Liver (tissue), 8 donors: ENCODE measurements at regions not wholly inside any gene's neighbourhood (a gene's known extent, or its start where the extent isn't known, plus 50 kb on each side); places are given as distances from the start of the nearest gene placed in this dataset.

ENCODE experiments used
- DNase-seq: peaks from one replicate; pipeline ENCODE4 v3.0.0-alpha.2; 2017; ENCODE audit warnings: low spot score
- H3K27ac ChIP-seq, 2 donors: one replicate each; pipeline ENCODE4 v1.7.0; 2013; ENCODE audit warnings: inconsistent platforms in 2 of 2, low read length in 2 of 2, control low read depth in 1 of 2, low read depth in 1 of 2, mild to moderate bottlenecking in 1 of 2
- H3K27me3 ChIP-seq, 4 donors: one replicate each; pipeline versions ENCODE4 v1.6.1 to v1.7.0; 2013; ENCODE audit warnings: low read length in 3 of 4, inconsistent platforms in 1 of 4, mild to moderate bottlenecking in 1 of 4, moderate library complexity in 1 of 4; ENCODE audit not compliant: control insufficient read depth in 4 of 4, insufficient read depth in 4 of 4
- H3K36me3 ChIP-seq, 4 donors: one replicate each; pipeline versions ENCODE4 v1.6.1 to v1.7.0; 2013; ENCODE audit warnings: low read length in 3 of 4, mild to moderate bottlenecking in 3 of 4, low read depth in 1 of 4, moderate library complexity in 1 of 4; ENCODE audit not compliant: control insufficient read depth in 4 of 4, insufficient read depth in 3 of 4
- H3K4me1 ChIP-seq, 4 donors: one replicate each; pipeline versions ENCODE4 v1.6.1 to v1.7.0; 2013; ENCODE audit warnings: low read length in 3 of 4, mild to moderate bottlenecking in 3 of 4, moderate library complexity in 1 of 4; ENCODE audit not compliant: control insufficient read depth in 4 of 4, insufficient read depth in 4 of 4
- H3K4me3 ChIP-seq, 3 donors: one replicate each; pipeline versions ENCODE4 v1.6.1 to v1.7.0; 2013; ENCODE audit warnings: low read length in 3 of 3, control low read depth in 1 of 3, low read depth in 1 of 3, mild to moderate bottlenecking in 1 of 3
- H3K9ac ChIP-seq, 2 donors: one replicate each; pipeline ENCODE4 v1.7.0; 2013; ENCODE audit warnings: low read length in 2 of 2, mild to moderate bottlenecking in 2 of 2, moderate library complexity in 2 of 2, control low read depth in 1 of 2, low read depth in 1 of 2
- H3K9me3 ChIP-seq, 4 donors: one replicate each; pipeline versions ENCODE4 v1.6.1 to v1.7.0; 2013; ENCODE audit warnings: low read length in 3 of 4; ENCODE audit not compliant: control insufficient read depth in 4 of 4
- CTCF ChIP-seq: fragments of 150-350 bp; IDR thresholded peaks from 2 replicates; pipeline ENCODE4 v1.5.1; 2017; ENCODE audit warnings: improper control_type of control experiment, low read depth, low read length; ENCODE audit not compliant: missing input control
- EGR1 ChIP-seq, 2 donors: IDR thresholded peaks; 2 replicates each; pipeline ENCODE4 v1.6.1; 2016 to 2018; ENCODE audit warnings: antibody characterized with exemption in 2 of 2, low read depth in 2 of 2
- FOXA1 ChIP-seq: IDR thresholded peaks from 2 replicates; pipeline ENCODE4 v1.6.1; 2016; ENCODE audit warnings: antibody characterized with exemption
- FOXA2 ChIP-seq: IDR thresholded peaks from 2 replicates; pipeline ENCODE4 v1.6.1; 2016; ENCODE audit warnings: antibody characterized with exemption
- GABPA ChIP-seq, 2 donors: IDR thresholded peaks in 1 of 2; conservative IDR thresholded peaks in 1 of 2; 2 replicates each; pipeline ENCODE4 v1.6.1; 2016; ENCODE audit warnings: antibody characterized with exemption in 2 of 2, mild to moderate bottlenecking in 1 of 2, moderate library complexity in 1 of 2
- HNF4A ChIP-seq, 2 donors: conservative IDR thresholded peaks; 2 replicates each; pipeline ENCODE4 v1.6.1; 2016; ENCODE audit warnings: antibody characterized with exemption in 2 of 2, mild to moderate bottlenecking in 2 of 2
- HNF4G ChIP-seq: IDR thresholded peaks from 2 replicates; pipeline ENCODE4 v1.6.1; 2016; ENCODE audit warnings: antibody characterized with exemption
- JUND ChIP-seq, 2 donors: IDR thresholded peaks; 2 replicates each; pipeline ENCODE4 v1.6.1; 2016; ENCODE audit warnings: antibody characterized with exemption in 2 of 2
- MAX ChIP-seq: IDR thresholded peaks from 2 replicates; pipeline ENCODE4 v1.6.1; 2016; ENCODE audit warnings: antibody characterized with exemption
- NR2F2 ChIP-seq: IDR thresholded peaks from 2 replicates; pipeline ENCODE4 v1.6.1; 2016; ENCODE audit warnings: antibody characterized with exemption
- RAD21 ChIP-seq, 2 donors: IDR thresholded peaks; 2 replicates each; pipeline ENCODE4 v1.6.1; 2016; ENCODE audit warnings: antibody characterized with exemption in 2 of 2, mild to moderate bottlenecking in 2 of 2
- RXRA ChIP-seq, 2 donors: IDR thresholded peaks; 2 replicates each; pipeline ENCODE4 v1.6.1; 2017 to 2018; ENCODE audit warnings: antibody characterized with exemption in 2 of 2, mild to moderate bottlenecking in 1 of 2
- SP1 ChIP-seq: IDR thresholded peaks from 2 replicates; pipeline ENCODE4 v1.6.1; 2018; ENCODE audit warnings: antibody characterized with exemption, mild to moderate bottlenecking
- TAF1 ChIP-seq: conservative IDR thresholded peaks from 2 replicates; pipeline ENCODE4 v1.6.1; 2016; ENCODE audit warnings: antibody characterized with exemption, mild to moderate bottlenecking
- YY1 ChIP-seq: IDR thresholded peaks from 2 replicates; pipeline ENCODE4 v1.6.1; 2016; ENCODE audit warnings: antibody characterized with exemption, mild to moderate bottlenecking
- WGBS: extraction: QIAGEN DNeasy Blood & Tissue Kit; methylation state at CpG from one replicate; pipeline ENCODE4 v1.1.7; 2013; 5-methylcytosine and 5-hydroxymethylcytosine counted together
- TF ChIP-seq, protein P1 (sequence below): IDR thresholded peaks from 2 replicates; pipeline ENCODE4 v1.6.1; 2016; ENCODE audit warnings: antibody characterized with exemption, mild to moderate bottlenecking
- TF ChIP-seq, protein P2 (sequence below): IDR thresholded peaks from 2 replicates; pipeline ENCODE4 v1.6.1; 2016; ENCODE audit warnings: antibody characterized with exemption
- TF ChIP-seq, protein P3 (sequence below): IDR thresholded peaks from 2 replicates; pipeline ENCODE4 v1.6.1; 2016; ENCODE audit warnings: antibody characterized with exemption
- donor health status: healthy.
- donor health status: healthy.
- donor health status: healthy.
- donor health status: healthy.
- donor health status: healthy.

- Histone ChIP-seq H3K27me3 (no peaks in the 10 kb centered on the region), H3K36me3 (no peaks in the 10 kb centered on the region), H3K9me3 (no peaks in the 10 kb centered on the region), H3K4me3 (no peak overlapping the region), H3K27ac (no peak overlapping the region), H3K9ac (no peak overlapping the region), H3K4me1 (no peaks in the 10 kb centered on the region)
- DNase-seq, result no peak
- 84% methylated on average over 1 of the region's 1 CpG for WGBS
- no peak for TF ChIP-seq CTCF
- no peak for TF ChIP-seq JUND (IDR thresholded peaks at IDR 0.05)
Observed at GRCh38 chr13:78820541-78820940, 161.6 kb upstream of the OBI1 start.

GRCh38 chr13:78816592-78816991 lies 157.6 kb upstream of the OBI1 start:
- no peak for DNase-seq
- no peak overlapping the region for H3K27ac ChIP-seq
- no peaks in the 10 kb centered on the region for H3K36me3 ChIP-seq
- no peaks in the 10 kb centered on the region for H3K4me1 ChIP-seq
- TF ChIP-seq, protein P1, sequence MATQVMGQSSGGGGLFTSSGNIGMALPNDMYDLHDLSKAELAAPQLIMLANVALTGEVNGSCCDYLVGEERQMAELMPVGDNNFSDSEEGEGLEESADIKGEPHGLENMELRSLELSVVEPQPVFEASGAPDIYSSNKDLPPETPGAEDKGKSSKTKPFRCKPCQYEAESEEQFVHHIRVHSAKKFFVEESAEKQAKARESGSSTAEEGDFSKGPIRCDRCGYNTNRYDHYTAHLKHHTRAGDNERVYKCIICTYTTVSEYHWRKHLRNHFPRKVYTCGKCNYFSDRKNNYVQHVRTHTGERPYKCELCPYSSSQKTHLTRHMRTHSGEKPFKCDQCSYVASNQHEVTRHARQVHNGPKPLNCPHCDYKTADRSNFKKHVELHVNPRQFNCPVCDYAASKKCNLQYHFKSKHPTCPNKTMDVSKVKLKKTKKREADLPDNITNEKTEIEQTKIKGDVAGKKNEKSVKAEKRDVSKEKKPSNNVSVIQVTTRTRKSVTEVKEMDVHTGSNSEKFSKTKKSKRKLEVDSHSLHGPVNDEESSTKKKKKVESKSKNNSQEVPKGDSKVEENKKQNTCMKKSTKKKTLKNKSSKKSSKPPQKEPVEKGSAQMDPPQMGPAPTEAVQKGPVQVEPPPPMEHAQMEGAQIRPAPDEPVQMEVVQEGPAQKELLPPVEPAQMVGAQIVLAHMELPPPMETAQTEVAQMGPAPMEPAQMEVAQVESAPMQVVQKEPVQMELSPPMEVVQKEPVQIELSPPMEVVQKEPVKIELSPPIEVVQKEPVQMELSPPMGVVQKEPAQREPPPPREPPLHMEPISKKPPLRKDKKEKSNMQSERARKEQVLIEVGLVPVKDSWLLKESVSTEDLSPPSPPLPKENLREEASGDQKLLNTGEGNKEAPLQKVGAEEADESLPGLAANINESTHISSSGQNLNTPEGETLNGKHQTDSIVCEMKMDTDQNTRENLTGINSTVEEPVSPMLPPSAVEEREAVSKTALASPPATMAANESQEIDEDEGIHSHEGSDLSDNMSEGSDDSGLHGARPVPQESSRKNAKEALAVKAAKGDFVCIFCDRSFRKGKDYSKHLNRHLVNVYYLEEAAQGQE, result no peak
- TF ChIP-seq MAX (no peak), FOXA1 (no peak), SP1 (no peak), NR2F2 (no peak), CTCF (no peak), TAF1 (no peak), EGR1 (IDR thresholded peaks at IDR 0.05; ENCODE audit: low read depth in 2 of 2) (no peak), YY1 (no peak), RXRA (IDR thresholded peaks at IDR 0.05) (no peak), GABPA (IDR thresholded peaks at IDR 0.05 in 1 of 2, conservative IDR thresholded peaks at IDR 0.05 in 1 of 2) (no peak), RAD21 (IDR thresholded peaks at IDR 0.05) (no peak), HNF4G (no peak), FOXA2 (no peak), HNF4A (conservative IDR thresholded peaks at IDR 0.05) (no peak), JUND (IDR thresholded peaks at IDR 0.05) (no peak)
- TF ChIP-seq, protein P2, sequence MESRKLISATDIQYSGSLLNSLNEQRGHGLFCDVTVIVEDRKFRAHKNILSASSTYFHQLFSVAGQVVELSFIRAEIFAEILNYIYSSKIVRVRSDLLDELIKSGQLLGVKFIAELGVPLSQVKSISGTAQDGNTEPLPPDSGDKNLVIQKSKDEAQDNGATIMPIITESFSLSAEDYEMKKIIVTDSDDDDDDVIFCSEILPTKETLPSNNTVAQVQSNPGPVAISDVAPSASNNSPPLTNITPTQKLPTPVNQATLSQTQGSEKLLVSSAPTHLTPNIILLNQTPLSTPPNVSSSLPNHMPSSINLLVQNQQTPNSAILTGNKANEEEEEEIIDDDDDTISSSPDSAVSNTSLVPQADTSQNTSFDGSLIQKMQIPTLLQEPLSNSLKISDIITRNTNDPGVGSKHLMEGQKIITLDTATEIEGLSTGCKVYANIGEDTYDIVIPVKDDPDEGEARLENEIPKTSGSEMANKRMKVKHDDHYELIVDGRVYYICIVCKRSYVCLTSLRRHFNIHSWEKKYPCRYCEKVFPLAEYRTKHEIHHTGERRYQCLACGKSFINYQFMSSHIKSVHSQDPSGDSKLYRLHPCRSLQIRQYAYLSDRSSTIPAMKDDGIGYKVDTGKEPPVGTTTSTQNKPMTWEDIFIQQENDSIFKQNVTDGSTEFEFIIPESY, result no peak
- TF ChIP-seq, protein P3, sequence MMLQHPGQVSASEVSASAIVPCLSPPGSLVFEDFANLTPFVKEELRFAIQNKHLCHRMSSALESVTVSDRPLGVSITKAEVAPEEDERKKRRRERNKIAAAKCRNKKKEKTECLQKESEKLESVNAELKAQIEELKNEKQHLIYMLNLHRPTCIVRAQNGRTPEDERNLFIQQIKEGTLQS, result no peak
- no peak overlapping the region for H3K4me3 ChIP-seq
- no peaks in the 10 kb centered on the region for H3K9me3 ChIP-seq
- WGBS, result 70% methylated on average over 15 of the region's 15 CpGs
- no peaks in the 10 kb centered on the region for H3K27me3 ChIP-seq
- H3K9ac ChIP-seq, result no peak overlapping the region
